Thyroid gland (tissue), 4 donors: ENCODE measurements at regions not wholly inside any gene's neighbourhood (a gene's known extent, or its start where the extent isn't known, plus 50 kb on each side); places are given as distances from the start of the nearest gene placed in this dataset.

Source experiments
- DNase-seq, 2 donors: peaks; one replicate each; pipeline ENCODE4 v3.0.0-alpha.2; 2019
- H3K27ac ChIP-seq, 3 donors: fragments of 200-600 bp; sonication (generic); 1 replicate in 2 of 3; 2 replicates in 1 of 3; pipeline ENCODE4 v1.5.1; 2016 to 2019; ENCODE audit warnings: mild to moderate bottlenecking in 1 of 3, moderate library complexity in 1 of 3
- H3K27me3 ChIP-seq: fragments of 200-600 bp; sonication (generic); one replicate; pipeline ENCODE4 v1.5.1; 2019
- H3K36me3 ChIP-seq, 2 donors: fragments of 200-600 bp; sonication (generic); one replicate each; pipeline ENCODE4 v1.5.1; 2016 to 2019
- H3K4me1 ChIP-seq, 2 donors: fragments of 200-600 bp; sonication (generic); one replicate each; pipeline ENCODE4 v1.5.1; 2017 to 2019
- H3K4me3 ChIP-seq, 3 donors: fragments of 200-600 bp; sonication (generic); replicated peaks in 1 of 3; 1 replicate in 2 of 3; 2 replicates in 1 of 3; pipeline ENCODE4 v1.5.1; 2016; ENCODE audit warnings: mild to moderate bottlenecking in 1 of 3
- H3K9me3 ChIP-seq: fragments of 200-600 bp; sonication (generic); one replicate; pipeline ENCODE4 v1.5.1; 2017
- CTCF ChIP-seq, 6 experiments: fragments of 200-600 bp in 3 of 6; fragments of 450-650 bp in 3 of 6; sonication (generic) in 3 of 6; IDR thresholded peaks; one replicate each; pipeline ENCODE4 v1.5.1; 2016 to 2019; ENCODE audit warnings: antibody characterized with exemption in 6 of 6, mild to moderate bottlenecking in 2 of 6, inconsistent platforms in 1 of 6, moderate library complexity in 1 of 6
- POLR2A ChIP-seq, 2 donors: fragments of 450-650 bp; IDR thresholded peaks; one replicate each; pipeline ENCODE4 v1.6.1; 2017; ENCODE audit warnings: antibody characterized with exemption in 2 of 2, mild to moderate bottlenecking in 2 of 2, moderate library complexity in 1 of 2
- WGBS, 2 donors: methylation state at CpG; one replicate each; pipeline ENCODE4 v1.1.5; 2017; 5-methylcytosine and 5-hydroxymethylcytosine counted together
- intact Hi-C: fragments of 100-400 bp; cut with DNase I; formaldehyde crosslinking; loops from one replicate; pipeline ENCODE4 v1.15.1; 2023

DNA sequence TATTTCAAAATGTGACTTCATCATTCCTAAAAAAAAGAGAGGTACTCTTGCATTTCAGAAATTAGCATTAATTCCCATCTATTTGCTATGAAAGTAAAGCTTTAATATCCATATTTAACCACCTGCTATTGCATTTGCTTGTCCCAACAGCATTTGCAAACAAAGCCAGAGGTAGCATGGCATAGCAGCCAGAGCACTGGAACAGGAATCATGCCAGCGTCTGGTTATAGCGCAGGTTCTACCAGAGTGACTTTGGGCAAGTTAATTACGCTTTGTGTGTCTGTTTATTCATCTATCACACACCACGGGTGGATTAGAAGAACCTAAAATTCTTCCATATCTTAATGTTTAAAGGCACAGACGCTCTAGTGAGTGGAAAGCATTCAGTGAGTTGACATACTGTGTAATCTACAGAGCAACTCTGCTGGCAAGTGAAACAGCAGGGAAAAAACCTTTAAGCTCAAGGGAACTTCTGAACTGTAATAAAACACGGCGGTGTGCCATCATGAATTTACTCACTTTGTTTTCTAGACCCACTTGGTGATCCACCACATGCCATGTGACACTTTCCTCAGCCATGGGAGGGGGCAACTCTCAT is 76.6 kb upstream of the QRFPR start:
- WGBS, 2 donors = 67 to 70% methylated on average over 7 of the region's 7 CpGs
- no peaks in the 10 kb centered on the region for H3K36me3 ChIP-seq

GRCh38 chr4:121455285-121455684 is 74.5 kb upstream of the QRFPR start:
- H3K36me3 ChIP-seq = no peaks in the 10 kb centered on the region
- intact Hi-C loops = no loop called here
- no peaks in the 10 kb centered on the region for H3K9me3 ChIP-seq
- no peak overlapping the region for H3K27ac ChIP-seq
- H3K27me3 ChIP-seq = no peaks in the 10 kb centered on the region
- no peak overlapping the region for H3K4me3 ChIP-seq
- H3K4me1 ChIP-seq = no peaks in the 10 kb centered on the region
- 64 to 69% methylated on average over 3 of the region's 3 CpGs for WGBS, 2 donors
- TF ChIP-seq CTCF (IDR thresholded peaks at IDR 0.05) = no peak
- DNase-seq = no peak

More for the DNA sequence above, 76.6 kb upstream of the QRFPR start:
- Histone ChIP-seq H3K9me3 (no peaks in the 10 kb centered on the region), H3K27me3 (no peaks in the 10 kb centered on the region), H3K4me3 (no peak overlapping the region), H3K4me1 (no peaks in the 10 kb centered on the region), H3K27ac (no peak overlapping the region)
- DNase-seq = no peak
- no peak for TF ChIP-seq POLR2A (IDR thresholded peaks at IDR 0.05)
- TF ChIP-seq CTCF (IDR thresholded peaks at IDR 0.05) = no peak
- intact Hi-C loops = no loop called here

- Histone ChIP-seq H3K9me3 (no peaks in the 10 kb centered on the region), H3K4me3 (no peak overlapping the region), H3K27ac (no peak overlapping the region), H3K36me3 (no peaks in the 10 kb centered on the region), H3K4me1 (no peaks in the 10 kb centered on the region), H3K27me3 (no peaks in the 10 kb centered on the region)
- TF ChIP-seq CTCF (IDR thresholded peaks at IDR 0.05) (no peak), POLR2A (IDR thresholded peaks at IDR 0.05) (no peak)
- 29 to 38% methylated on average over 2 of the region's 2 CpGs for WGBS, 2 donors
- DNase-seq = no peak
- intact Hi-C loops = no loop called here
These were observed 73.6 kb upstream of the QRFPR start for GRCh38 chr4:121454251-121454979.

GRCh38 chr4:121451310-121451709 is 70.5 kb upstream of the QRFPR start:
- TF ChIP-seq CTCF (IDR thresholded peaks at IDR 0.05) = no peak
- no peak for TF ChIP-seq POLR2A (IDR thresholded peaks at IDR 0.05)
- 83 to 85% methylated on average over 1 of the region's 1 CpG for WGBS, 2 donors

GRCh38 chr4:121449416-121449815 is 68.6 kb upstream of the QRFPR start:
- WGBS, 2 donors = 76 to 77% methylated on average over 1 of the region's 1 CpG
- no peak overlapping the region for H3K4me3 ChIP-seq
- TF ChIP-seq CTCF (IDR thresholded peaks at IDR 0.05) (no peak), POLR2A (IDR thresholded peaks at IDR 0.05) (no peak)
- H3K36me3 ChIP-seq = no peaks in the 10 kb centered on the region
- no peaks in the 10 kb centered on the region for H3K9me3 ChIP-seq
- H3K4me1 ChIP-seq = no peaks in the 10 kb centered on the region
- DNase-seq = no peak
- no peak overlapping the region for H3K27ac ChIP-seq
- intact Hi-C loops = no loop called here
- no peaks in the 10 kb centered on the region for H3K27me3 ChIP-seq

More at GRCh38 chr4:121451310-121451709, 70.5 kb upstream of the QRFPR start:
- Histone ChIP-seq H3K4me1 (no peaks in the 10 kb centered on the region), H3K4me3 (no peak overlapping the region), H3K36me3 (no peaks in the 10 kb centered on the region), H3K9me3 (no peaks in the 10 kb centered on the region), H3K27me3 (no peaks in the 10 kb centered on the region), H3K27ac (no peak overlapping the region)
- DNase-seq = no peak
- intact Hi-C loops = no loop called here
